Large intestine (tissue), 3 donors: ENCODE measurements at regions not wholly inside any gene's neighbourhood (a gene's known extent, or its start where the extent isn't known, plus 50 kb on each side); places are given as distances from the start of the nearest gene placed in this dataset.
"Not testable (repeated sequence)": the region's sequence is repeated elsewhere in the genome, so short reads cannot be mapped to it uniquely, and the experiment has no call there.

Experiments used
- DNase-seq, 2 donors: peaks; one replicate each; pipeline versions ENCODE4 v3.0.0 to v3.0.0-alpha.2; 2013
- H3K27ac ChIP-seq: one replicate; pipeline ENCODE4 v1.5.1; 2013; ENCODE audit warnings: low read length
- H3K27me3 ChIP-seq: 2 replicates; pipeline ENCODE4 v1.6.1; 2013; ENCODE audit warnings: low read length; ENCODE audit not compliant: control insufficient read depth, insufficient read depth
- H3K36me3 ChIP-seq: 2 replicates; pipeline ENCODE4 v1.6.1; 2013; ENCODE audit warnings: low read length; ENCODE audit not compliant: control insufficient read depth, insufficient read depth
- H3K4me1 ChIP-seq: one replicate; pipeline ENCODE4 v1.6.1; 2013; ENCODE audit warnings: low read length; ENCODE audit not compliant: control insufficient read depth, insufficient read depth
- H3K4me3 ChIP-seq: one replicate; pipeline ENCODE4 v1.5.1; 2013; ENCODE audit warnings: low read length
- H3K9me3 ChIP-seq: one replicate; pipeline ENCODE4 v1.6.1; 2013; ENCODE audit warnings: mild to moderate bottlenecking, low read depth, low read length, moderate library complexity; ENCODE audit not compliant: control insufficient read depth
- WGBS: methylation state at CpG from one replicate; pipeline ENCODE4 v1.1.5; 2013; ENCODE audit warnings: low lambda C conversion rate; ENCODE audit not compliant: insufficient coverage; 5-methylcytosine and 5-hydroxymethylcytosine counted together

DNA sequence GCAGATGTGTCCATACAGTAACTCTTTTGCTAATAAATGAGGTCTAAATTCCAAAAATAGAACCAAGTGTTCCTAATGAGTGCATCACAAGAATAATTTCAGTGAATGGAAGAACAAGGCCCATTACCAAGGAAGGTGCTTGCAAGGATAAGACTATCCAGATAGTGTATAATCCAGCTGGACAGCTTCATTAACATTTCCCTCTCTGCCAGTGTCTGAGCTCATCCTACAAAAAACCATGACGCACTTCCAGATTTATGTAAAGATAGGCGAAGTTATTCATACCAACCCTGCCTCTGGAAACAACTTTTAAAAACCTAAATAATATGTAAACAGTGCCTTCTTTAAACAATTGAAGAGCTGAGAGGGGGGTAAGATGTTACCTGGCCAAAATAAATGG, 177.9 kb upstream of the STK26 start:
- H3K9me3 ChIP-seq = no peaks in the 10 kb centered on the region
- H3K27ac ChIP-seq = no peak overlapping the region
- no CpG with 5 or more reads among the region's 2 CpGs for WGBS
- H3K27me3 ChIP-seq = no peaks in the 10 kb centered on the region
- H3K4me3 ChIP-seq = no peak overlapping the region
- H3K4me1 ChIP-seq = no peaks in the 10 kb centered on the region
- DNase-seq = no peak
- H3K36me3 ChIP-seq = no peaks in the 10 kb centered on the region

DNA sequence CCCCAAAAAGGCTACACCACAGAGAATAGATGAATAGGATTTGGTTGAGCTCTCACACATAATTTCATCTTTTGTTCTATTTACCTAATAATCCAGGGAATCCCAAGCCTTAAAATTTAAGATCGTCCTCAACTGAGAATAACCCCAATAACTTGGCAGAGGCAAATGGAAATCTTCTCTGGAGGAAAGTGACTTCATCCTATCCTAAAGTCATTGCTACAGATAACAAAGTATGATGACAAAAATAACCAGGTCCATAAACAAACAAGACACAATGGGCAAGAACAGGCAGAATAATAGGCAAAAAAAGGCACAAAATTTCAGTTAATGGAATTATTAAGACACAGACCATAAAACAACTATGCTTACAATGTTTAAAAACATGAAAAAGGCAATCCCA, 177.3 kb upstream of the STK26 start:
- Histone ChIP-seq H3K4me3 (no peak overlapping the region), H3K36me3 (no peaks in the 10 kb centered on the region), H3K27me3 (no peaks in the 10 kb centered on the region), H3K9me3 (no peaks in the 10 kb centered on the region), H3K27ac (no peak overlapping the region), H3K4me1 (no peaks in the 10 kb centered on the region)
- no peak for DNase-seq
- WGBS = no CpG with 5 or more reads among the region's 1 CpG

DNA sequence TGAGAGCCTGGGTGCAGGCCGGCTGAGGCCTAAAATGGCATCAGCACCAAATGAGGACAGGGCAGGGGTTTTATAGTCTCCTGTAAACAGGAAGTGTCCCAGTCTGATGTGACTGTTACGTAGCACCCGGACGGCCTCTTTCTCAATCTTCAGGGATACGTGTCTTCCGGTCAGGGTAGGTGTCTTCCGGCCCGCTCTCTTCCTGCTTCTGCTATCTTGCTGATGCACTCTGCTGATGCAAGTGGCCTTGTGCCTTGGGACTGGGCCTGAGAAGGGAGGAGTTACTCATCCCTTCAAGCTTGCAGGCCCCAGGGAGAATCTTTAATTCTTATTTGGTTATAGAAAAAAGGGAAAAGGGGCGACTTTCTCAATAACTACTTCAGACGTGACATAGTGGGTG, 172.1 kb upstream of the STK26 start:
- not testable (repeated sequence) for H3K27me3 ChIP-seq, H3K27ac ChIP-seq, DNase-seq, H3K9me3 ChIP-seq, H3K36me3 ChIP-seq, H3K4me1 ChIP-seq, H3K4me3 ChIP-seq
- WGBS = no CpG with 5 or more reads among the region's 10 CpGs

DNA sequence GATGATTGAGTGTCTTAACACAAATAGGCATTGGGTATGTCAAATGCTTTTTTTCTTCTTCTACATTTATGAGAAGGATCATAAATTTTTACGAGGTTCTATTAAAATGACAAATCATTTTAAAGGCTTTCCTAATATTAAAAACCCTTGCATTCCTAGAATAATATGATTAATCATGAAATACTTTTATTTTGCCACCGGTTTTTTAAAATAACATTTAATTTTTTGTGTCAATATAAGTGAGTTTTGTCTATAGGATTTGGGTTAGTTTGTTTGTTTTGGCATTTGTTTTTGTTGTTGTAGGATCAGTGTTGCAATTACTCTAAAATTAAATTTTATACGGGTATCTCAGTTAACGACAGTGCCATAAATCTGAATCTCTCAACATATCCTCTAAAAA, 169.7 kb upstream of the STK26 start:
- H3K4me3 ChIP-seq = no peak overlapping the region
- no CpG with 5 or more reads among the region's 4 CpGs for WGBS
- no peaks in the 10 kb centered on the region for H3K36me3 ChIP-seq
- H3K27ac ChIP-seq = no peak overlapping the region
- no peaks in the 10 kb centered on the region for H3K4me1 ChIP-seq
- no peaks in the 10 kb centered on the region for H3K9me3 ChIP-seq
- no peak for DNase-seq
- H3K27me3 ChIP-seq = no peaks in the 10 kb centered on the region

DNA sequence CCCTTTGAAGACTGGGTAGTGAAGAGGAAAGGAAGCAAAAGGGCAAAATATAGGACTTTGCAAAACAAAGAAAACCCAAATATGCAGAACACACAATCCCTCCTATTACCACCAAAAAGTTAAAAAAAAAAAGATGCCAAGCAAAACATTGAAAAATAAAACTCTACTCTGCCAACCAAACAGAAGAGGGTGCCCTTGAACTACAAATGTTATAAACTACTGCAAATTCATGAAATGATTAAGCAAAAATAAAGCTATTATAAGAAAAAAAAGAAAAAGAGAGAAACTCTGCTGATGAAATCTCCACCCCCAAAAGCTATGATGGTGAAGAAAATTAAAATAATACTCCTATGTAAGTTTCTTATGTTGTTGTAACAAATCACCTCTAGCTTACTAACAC, 168.5 kb upstream of the STK26 start:
- no peaks in the 10 kb centered on the region for H3K36me3 ChIP-seq
- no peaks in the 10 kb centered on the region for H3K9me3 ChIP-seq
- H3K27me3 ChIP-seq = no peaks in the 10 kb centered on the region
- no peaks in the 10 kb centered on the region for H3K4me1 ChIP-seq
- no peak overlapping the region for H3K27ac ChIP-seq
- no peak for DNase-seq
- no peak overlapping the region for H3K4me3 ChIP-seq

DNA sequence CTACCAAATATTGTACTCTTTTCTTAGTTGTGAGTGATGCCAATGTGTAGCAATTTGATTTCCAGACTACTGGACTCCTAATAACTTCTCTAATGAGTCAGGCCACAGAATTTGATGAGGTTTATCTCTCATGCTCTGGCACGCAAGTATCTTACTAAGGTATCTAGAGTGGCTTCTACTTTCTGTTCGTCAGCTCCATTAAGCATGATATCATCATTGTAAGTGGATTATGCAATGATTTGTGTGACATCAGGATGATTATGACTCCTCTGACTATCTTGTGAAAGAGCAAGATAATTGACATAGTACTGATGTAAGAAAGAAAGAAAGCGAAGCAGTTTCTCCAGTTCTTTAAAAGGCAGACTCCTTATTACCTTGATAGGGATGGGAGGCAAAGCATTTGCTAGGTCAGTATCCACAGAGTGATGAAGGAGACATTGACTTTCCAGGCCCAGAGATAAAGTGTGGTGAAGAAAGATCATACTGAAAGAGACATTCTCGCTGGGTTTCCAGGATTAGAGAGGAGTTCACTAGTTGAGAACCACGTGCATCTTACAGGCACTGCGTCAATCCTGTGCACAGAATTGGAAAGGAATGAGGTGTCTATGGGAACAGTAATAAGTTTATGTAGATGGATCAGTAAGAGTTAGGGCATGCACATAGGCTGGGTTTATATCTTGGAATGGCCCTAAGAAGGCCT, 161.9 kb upstream of the STK26 start:
- no peak for DNase-seq
- Histone ChIP-seq H3K4me3 (no peak overlapping the region), H3K27ac (no peak overlapping the region), H3K27me3 (no peaks in the 10 kb centered on the region), H3K36me3 (no peaks in the 10 kb centered on the region), H3K9me3 (no peaks in the 10 kb centered on the region), H3K4me1 (no peaks in the 10 kb centered on the region)
- WGBS = no CpG with 5 or more reads among the region's 6 CpGs

DNA sequence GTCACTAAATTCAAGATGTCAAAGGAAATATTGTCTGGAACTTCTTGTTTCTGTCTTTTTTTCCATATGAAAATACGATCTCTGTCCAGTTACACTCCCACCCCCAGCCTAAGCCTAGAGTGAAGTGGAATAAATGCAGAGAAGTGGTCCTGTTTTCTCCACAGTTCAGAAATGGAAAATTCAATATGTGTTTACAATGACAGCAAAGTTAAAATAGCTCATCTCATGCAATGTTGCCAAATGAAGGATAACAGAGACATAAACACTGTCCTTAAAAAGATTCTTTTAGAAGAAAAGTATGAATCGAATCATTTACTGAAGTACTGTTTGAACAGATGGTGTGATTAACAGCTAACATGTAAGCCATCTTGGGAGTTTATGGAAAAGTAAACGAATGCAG, 160.8 kb upstream of the STK26 start:
- WGBS = no CpG with 5 or more reads among the region's 3 CpGs
- no peak for DNase-seq
- no peak overlapping the region for H3K4me3 ChIP-seq
- no peak overlapping the region for H3K27ac ChIP-seq
- H3K4me1 ChIP-seq = no peaks in the 10 kb centered on the region
- no peaks in the 10 kb centered on the region for H3K36me3 ChIP-seq
- H3K27me3 ChIP-seq = no peaks in the 10 kb centered on the region
- no peaks in the 10 kb centered on the region for H3K9me3 ChIP-seq

DNA sequence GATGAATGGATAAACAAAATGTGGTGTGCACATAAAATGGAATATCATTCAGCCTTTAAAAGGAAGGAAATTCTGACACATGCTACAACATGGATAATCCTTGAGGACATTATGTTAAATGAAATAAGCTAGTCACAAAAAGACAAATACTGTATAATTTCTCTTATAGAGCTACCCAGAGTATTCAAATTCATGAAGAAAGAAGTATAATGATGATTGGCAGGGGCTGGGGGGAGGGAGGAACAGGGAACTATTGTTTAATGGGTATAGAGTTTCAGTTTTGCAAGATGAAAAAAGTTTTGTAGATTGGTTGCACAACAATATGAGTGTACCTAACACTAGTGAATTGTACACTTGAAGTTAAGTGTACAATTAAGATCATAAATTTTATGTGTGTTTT, 153.9 kb upstream of the STK26 start:
- Histone ChIP-seq H3K36me3 (no peaks in the 10 kb centered on the region), H3K27ac (no peak overlapping the region), H3K9me3 (no peaks in the 10 kb centered on the region), H3K4me3 (no peak overlapping the region), H3K4me1 (no peaks in the 10 kb centered on the region), H3K27me3 (no peaks in the 10 kb centered on the region)
- DNase-seq = no peak

DNA sequence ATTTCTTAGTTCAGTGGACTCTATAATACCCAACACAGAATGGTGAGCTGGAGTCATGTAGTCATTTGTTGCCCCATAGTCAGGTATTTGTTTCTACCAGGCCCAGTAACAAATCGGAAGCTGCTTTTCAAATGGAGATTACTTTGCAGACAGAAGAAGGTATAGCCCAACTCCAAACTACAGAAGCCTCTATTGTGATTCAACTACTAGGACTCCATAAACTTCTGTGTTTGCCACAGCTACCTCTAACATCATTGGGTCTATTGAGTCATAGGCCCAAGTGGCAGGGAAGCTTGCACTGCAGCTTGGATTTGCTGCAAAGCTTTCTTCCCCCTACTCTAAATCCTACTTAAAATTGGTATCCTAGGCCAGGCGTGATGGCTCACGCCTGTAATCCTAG, 148.8 kb upstream of the STK26 start:
- WGBS = no CpG with 5 or more reads among the region's 3 CpGs
- Histone ChIP-seq H3K4me1 (no peaks in the 10 kb centered on the region), H3K4me3 (no peak overlapping the region), H3K9me3 (no peaks in the 10 kb centered on the region), H3K27me3 (no peaks in the 10 kb centered on the region), H3K27ac (no peak overlapping the region), H3K36me3 (no peaks in the 10 kb centered on the region)
- DNase-seq = no peak

DNA sequence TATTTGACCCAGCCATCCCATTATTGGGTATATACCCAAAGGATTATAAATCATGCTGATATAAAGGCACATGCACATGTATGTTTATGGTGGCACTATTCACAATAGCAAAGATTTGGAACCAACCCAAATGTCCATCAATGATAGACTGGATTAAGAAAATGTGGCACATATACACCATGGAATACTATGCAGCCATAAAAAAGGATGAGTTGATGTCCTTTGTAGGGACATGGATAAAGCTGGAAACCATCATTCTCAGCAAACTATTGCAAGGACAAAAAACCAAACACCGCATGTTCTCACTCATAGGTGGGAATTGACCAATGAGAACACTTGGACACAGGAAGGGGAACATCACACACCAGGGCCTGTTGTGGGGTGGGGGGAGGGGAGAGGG, 147.3 kb upstream of the STK26 start:
- WGBS = no CpG with 5 or more reads among the region's 1 CpG
- H3K4me1 ChIP-seq, H3K4me3 ChIP-seq: not testable (repeated sequence)

DNA sequence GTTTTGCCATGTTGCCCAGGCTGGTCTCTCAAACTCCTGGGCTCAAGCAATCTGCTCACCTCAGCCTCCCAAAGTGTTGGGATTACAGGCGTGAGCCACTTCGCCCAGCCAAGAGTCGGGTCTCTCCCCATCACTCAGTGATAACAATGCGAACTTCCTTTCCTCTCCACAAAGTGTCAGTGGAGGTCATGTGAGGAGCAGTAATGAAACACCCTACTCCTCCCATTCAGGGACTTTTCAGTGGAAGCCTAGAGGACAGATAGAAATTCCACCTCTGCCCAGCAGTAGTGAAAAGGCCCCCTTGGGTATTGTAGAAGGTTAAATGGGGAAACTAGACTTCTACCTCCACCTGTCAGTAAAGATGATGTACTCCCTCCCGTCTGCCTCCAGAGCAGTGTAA, 141.9 kb upstream of the STK26 start:
- WGBS = no CpG with 5 or more reads among the region's 5 CpGs
- no peaks in the 10 kb centered on the region for H3K9me3 ChIP-seq

More for the DNA sequence above, 147.3 kb upstream of the STK26 start:
- not testable (repeated sequence) for H3K9me3 ChIP-seq, H3K27me3 ChIP-seq, DNase-seq, H3K27ac ChIP-seq, H3K36me3 ChIP-seq

More for the DNA sequence above, 141.9 kb upstream of the STK26 start:
- Histone ChIP-seq H3K27me3 (no peaks in the 10 kb centered on the region), H3K4me3 (no peak overlapping the region), H3K4me1 (no peaks in the 10 kb centered on the region), H3K27ac (no peak overlapping the region), H3K36me3 (no peaks in the 10 kb centered on the region)
- DNase-seq = no peak
